Prostate gland (tissue), 2 donors: ENCODE measurements at regions not wholly inside any gene's neighbourhood (a gene's known extent, or its start where the extent isn't known, plus 50 kb on each side); places are given as distances from the start of the nearest gene placed in this dataset.

ENCODE experiments used
- DNase-seq: peaks from one replicate; pipeline ENCODE4 v3.0.0-alpha.2; 2019; ENCODE audit warnings: low spot score
- H3K27ac ChIP-seq, 2 donors: fragments of 200-600 bp; sonication (generic); 2 replicates each; pipeline ENCODE4 v1.5.1; 2017 to 2019
- H3K27me3 ChIP-seq: fragments of 200-600 bp; sonication (generic); replicated peaks from 2 replicates; pipeline ENCODE4 v1.5.1; 2019; ENCODE audit not compliant: insufficient read depth
- H3K36me3 ChIP-seq, 2 donors: fragments of 200-600 bp; sonication (generic); 1 replicate in 1 of 2; 2 replicates in 1 of 2; pipeline versions ENCODE4 v1.5.1 to v1.8.1; 2017 to 2019
- H3K4me1 ChIP-seq: fragments of 200-600 bp; sonication (generic); replicated peaks from 2 replicates; pipeline ENCODE4 v1.5.1; 2019
- H3K4me3 ChIP-seq, 2 donors: fragments of 200-600 bp; sonication (generic); 2 replicates each; pipeline ENCODE4 v1.5.1; 2017 to 2019
- H3K9me3 ChIP-seq: fragments of 200-600 bp; sonication (generic); 2 replicates; pipeline ENCODE4 v1.5.1; 2017
- POLR2A ChIP-seq: fragments of 450-650 bp; IDR thresholded peaks from one replicate; pipeline ENCODE4 v1.6.1; 2016; ENCODE audit warnings: antibody characterized with exemption, mild to moderate bottlenecking
- POLR2AphosphoS5 ChIP-seq: sonication (generic); formaldehyde crosslinking; IDR thresholded peaks from one replicate; pipeline ENCODE4 v1.6.1; 2017; ENCODE audit warnings: antibody characterized with exemption
- WGBS: methylation state at CpG from one replicate; pipeline ENCODE4 v1.1.5; 2018; 5-methylcytosine and 5-hydroxymethylcytosine counted together
- intact Hi-C: fragments of 100-400 bp; cut with DNase I; formaldehyde crosslinking; loops from one replicate; pipeline ENCODE4 v1.14.2; 2022
- TF ChIP-seq, protein P1 (sequence below), 4 experiments: fragments of 200-600 bp in 2 of 4; fragments of 450-650 bp in 2 of 4; sonication (generic) in 2 of 4; IDR thresholded peaks; 1 replicate in 3 of 4; 2 replicates in 1 of 4; pipeline ENCODE4 v1.5.1; 2016 to 2019; ENCODE audit warnings: antibody characterized with exemption in 4 of 4, mild to moderate bottlenecking in 2 of 4, moderate library complexity in 2 of 4

DNA sequence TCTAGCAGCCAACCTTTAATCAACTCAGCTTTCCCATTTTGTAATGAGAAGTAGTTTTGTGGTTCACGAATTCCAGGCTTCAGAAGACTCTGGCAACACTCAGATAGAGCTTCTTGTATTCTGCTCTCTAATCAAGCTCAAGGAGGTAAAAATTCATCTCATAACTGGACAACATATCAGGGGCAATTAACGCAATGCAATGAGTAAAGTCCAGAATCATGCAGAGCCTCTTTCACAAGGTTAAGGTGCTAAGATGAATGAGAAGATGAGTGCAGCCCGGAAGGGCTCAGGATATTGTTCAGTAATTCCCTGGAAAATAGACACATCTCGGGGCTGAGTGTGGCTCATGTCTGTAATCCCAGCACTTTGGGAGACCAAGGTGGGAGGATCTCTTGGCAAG lies 527.7 kb downstream of the SOX11 start:
- DNase-seq: no peak
- Histone ChIP-seq H3K27me3 (no peaks in the 10 kb centered on the region), H3K9me3 (no peaks in the 10 kb centered on the region), H3K4me3 (no peak overlapping the region), H3K36me3 (no peaks in the 10 kb centered on the region), H3K4me1 (no peaks in the 10 kb centered on the region), H3K27ac (no peak overlapping the region)
- intact Hi-C loops: no loop called here
- WGBS: 88% methylated on average over 4 of the region's 4 CpGs
- TF ChIP-seq, protein P1, sequence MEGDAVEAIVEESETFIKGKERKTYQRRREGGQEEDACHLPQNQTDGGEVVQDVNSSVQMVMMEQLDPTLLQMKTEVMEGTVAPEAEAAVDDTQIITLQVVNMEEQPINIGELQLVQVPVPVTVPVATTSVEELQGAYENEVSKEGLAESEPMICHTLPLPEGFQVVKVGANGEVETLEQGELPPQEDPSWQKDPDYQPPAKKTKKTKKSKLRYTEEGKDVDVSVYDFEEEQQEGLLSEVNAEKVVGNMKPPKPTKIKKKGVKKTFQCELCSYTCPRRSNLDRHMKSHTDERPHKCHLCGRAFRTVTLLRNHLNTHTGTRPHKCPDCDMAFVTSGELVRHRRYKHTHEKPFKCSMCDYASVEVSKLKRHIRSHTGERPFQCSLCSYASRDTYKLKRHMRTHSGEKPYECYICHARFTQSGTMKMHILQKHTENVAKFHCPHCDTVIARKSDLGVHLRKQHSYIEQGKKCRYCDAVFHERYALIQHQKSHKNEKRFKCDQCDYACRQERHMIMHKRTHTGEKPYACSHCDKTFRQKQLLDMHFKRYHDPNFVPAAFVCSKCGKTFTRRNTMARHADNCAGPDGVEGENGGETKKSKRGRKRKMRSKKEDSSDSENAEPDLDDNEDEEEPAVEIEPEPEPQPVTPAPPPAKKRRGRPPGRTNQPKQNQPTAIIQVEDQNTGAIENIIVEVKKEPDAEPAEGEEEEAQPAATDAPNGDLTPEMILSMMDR (IDR thresholded peaks at IDR 0.05): no peak

DNA sequence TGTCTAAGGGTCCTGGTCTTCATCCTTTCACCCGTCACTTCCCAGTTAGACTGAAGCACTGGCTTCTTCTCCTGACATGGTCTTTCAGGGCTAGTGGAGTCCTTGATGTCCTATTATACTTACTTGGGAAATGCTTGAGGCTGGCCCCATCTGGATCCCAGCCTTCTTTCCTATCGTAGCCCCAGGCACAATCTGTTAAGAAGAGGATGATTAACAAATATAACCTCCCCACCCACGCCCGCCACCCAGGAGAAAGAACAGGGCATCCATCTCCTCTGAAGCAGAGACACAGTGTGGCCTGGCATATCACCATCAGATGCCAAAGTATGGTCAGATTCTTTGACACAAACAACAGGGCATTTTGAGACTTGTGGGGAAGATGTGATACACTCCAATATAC lies 530.1 kb downstream of the SOX11 start:
- Histone ChIP-seq H3K4me1 (no peaks in the 10 kb centered on the region), H3K27me3 (no peaks in the 10 kb centered on the region), H3K27ac (no peak overlapping the region), H3K36me3 (no peaks in the 10 kb centered on the region), H3K4me3 (no peak overlapping the region), H3K9me3 (no peaks in the 10 kb centered on the region)
- 83% methylated on average over 4 of the region's 4 CpGs for WGBS
- no peak for DNase-seq
- intact Hi-C loops: no loop called here
- TF ChIP-seq POLR2AphosphoS5: no peak
- TF ChIP-seq, protein P1 (IDR thresholded peaks at IDR 0.05): no peak
- TF ChIP-seq POLR2A: no peak

DNA sequence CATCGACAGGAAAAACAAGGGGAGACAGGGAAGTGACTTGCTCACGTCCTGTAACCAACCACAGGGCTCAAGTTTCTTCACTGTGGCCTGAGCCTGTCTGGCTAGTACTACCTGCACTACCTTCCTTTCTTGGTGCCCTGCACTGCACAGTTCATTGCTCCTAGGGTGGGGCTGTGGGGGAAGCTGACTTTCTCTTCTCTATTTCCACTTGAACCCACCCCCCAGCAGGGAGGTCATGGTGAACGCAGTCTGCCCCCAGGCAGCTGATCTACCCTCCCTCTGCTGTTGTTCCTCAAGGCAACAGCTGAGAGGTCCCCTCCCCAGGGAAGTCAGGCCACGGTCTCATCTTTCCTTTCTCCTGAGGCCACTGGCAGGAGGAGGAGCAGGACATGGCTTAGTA lies 532.1 kb downstream of the SOX11 start:
- Histone ChIP-seq H3K4me1 (no peaks in the 10 kb centered on the region), H3K27ac (no peak overlapping the region), H3K36me3 (no peaks in the 10 kb centered on the region), H3K27me3 (no peaks in the 10 kb centered on the region), H3K4me3 (no peak overlapping the region), H3K9me3 (no peaks in the 10 kb centered on the region)
- intact Hi-C loops: no loop called here
- no peak for DNase-seq
- 58% methylated on average over 4 of the region's 4 CpGs for WGBS
- TF ChIP-seq, protein P1 (IDR thresholded peaks at IDR 0.05): no peak
- TF ChIP-seq POLR2AphosphoS5 (no peak), POLR2A (no peak)

DNA sequence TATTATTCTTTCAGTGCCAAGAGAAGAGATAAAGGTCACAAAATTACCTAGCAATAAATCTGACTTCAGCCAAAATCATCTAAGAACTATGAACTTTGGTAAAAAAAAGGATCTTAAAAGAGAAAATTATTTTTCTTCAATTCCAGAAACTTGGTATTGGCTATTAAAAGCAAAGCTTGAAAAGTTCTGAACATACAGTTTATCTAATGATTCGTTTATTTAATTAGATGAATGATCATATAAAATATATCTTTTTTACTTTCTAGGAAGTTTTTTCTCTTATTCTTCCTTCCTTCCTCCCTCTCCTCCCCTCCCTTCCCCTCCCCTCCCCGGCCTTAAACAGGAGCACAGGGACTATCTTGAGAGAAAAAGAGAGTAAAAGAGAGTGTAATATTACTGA lies 536.1 kb downstream of the SOX11 start:
- 34% methylated on average over 2 of the region's 2 CpGs for WGBS
- intact Hi-C loops: no loop called here
- H3K4me3 ChIP-seq: no peak overlapping the region
- H3K27me3 ChIP-seq: no peaks in the 10 kb centered on the region
- DNase-seq: no peak
- H3K4me1 ChIP-seq: no peaks in the 10 kb centered on the region
- H3K36me3 ChIP-seq: no peaks in the 10 kb centered on the region
- TF ChIP-seq, protein P1 (IDR thresholded peaks at IDR 0.05): no peak
- TF ChIP-seq POLR2AphosphoS5: no peak
- TF ChIP-seq POLR2A: no peak
- no peak overlapping the region for H3K27ac ChIP-seq
- no peaks in the 10 kb centered on the region for H3K9me3 ChIP-seq

DNA sequence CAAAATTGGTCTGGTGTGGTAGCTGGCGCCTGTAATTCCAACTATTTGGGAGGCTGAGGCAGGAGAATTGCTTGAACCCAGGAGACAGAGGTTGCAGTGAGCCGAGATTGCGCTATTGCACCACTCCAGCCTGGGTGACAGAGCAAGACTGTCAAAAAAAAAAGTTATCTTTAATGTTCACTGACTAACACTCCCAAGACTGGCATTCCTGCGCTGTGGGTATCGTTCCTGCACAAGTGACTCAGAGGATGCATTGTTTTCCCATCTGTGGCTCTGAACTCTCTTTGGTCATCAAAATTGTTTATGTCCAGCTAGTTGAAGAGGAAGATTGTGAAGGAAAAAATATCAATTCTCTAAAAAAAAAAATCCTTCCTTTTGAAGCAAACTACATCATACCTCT lies 539.0 kb downstream of the SOX11 start:
- WGBS: 99% methylated on average over 5 of the region's 5 CpGs
- no peaks in the 10 kb centered on the region for H3K27me3 ChIP-seq
- H3K9me3 ChIP-seq: no peaks in the 10 kb centered on the region
- no peak overlapping the region for H3K4me3 ChIP-seq
- no peak for DNase-seq
- H3K36me3 ChIP-seq: no peaks in the 10 kb centered on the region
- TF ChIP-seq POLR2A: no peak
- TF ChIP-seq POLR2AphosphoS5: no peak
- TF ChIP-seq, protein P1 (IDR thresholded peaks at IDR 0.05): no peak
- no peak overlapping the region for H3K27ac ChIP-seq
- H3K4me1 ChIP-seq: no peaks in the 10 kb centered on the region
- intact Hi-C loops: no loop called here
